ENCODE measurements at regions not wholly inside any gene's neighbourhood (a gene's known extent, or its start where the extent isn't known, plus 50 kb on each side); places are given as distances from the start of the nearest gene placed in this dataset.

DNA sequence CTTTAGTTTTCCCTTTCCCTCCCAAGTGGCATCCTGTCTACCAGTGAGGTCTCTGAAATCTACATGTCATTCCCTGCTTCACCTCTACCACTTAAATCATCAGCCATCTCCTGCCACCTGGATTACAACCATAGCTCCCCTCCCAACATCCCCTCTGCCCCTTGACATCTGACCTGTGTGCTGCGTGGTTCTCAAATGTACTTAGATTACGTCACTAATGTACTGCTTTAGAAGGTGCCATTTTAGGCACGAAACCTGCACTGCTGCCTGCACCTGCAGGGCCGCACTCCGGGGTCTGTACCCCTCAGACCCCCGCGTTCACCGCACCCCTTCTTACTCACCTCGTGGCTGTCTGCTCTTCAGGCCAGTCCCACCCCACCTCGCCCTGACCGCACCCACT is 395.1 kb upstream of the MYT1L start:
- TF ChIP-seq SRF (IDR thresholded peaks at IDR 0.05; ENCODE audit: low read depth, low read length): no peak
- no peak for TF ChIP-seq POLR2A (IDR thresholded peaks at IDR 0.05; ENCODE audit: control extremely low read depth in 1 of 2, low read depth in 2 of 2, low read length in 2 of 2)
- TF ChIP-seq, protein P1, sequence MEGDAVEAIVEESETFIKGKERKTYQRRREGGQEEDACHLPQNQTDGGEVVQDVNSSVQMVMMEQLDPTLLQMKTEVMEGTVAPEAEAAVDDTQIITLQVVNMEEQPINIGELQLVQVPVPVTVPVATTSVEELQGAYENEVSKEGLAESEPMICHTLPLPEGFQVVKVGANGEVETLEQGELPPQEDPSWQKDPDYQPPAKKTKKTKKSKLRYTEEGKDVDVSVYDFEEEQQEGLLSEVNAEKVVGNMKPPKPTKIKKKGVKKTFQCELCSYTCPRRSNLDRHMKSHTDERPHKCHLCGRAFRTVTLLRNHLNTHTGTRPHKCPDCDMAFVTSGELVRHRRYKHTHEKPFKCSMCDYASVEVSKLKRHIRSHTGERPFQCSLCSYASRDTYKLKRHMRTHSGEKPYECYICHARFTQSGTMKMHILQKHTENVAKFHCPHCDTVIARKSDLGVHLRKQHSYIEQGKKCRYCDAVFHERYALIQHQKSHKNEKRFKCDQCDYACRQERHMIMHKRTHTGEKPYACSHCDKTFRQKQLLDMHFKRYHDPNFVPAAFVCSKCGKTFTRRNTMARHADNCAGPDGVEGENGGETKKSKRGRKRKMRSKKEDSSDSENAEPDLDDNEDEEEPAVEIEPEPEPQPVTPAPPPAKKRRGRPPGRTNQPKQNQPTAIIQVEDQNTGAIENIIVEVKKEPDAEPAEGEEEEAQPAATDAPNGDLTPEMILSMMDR (IDR thresholded peaks at IDR 0.05; ENCODE audit: control extremely low read depth in 1 of 3, insufficient read depth in 1 of 3, low read depth in 1 of 3, low read length in 3 of 3): no peak
- no peak for TF ChIP-seq RFX5 (IDR thresholded peaks at IDR 0.05; ENCODE audit: borderline replicate concordance, low read depth, low read length)
- no peak for TF ChIP-seq POLR2AphosphoS5 (IDR thresholded peaks at IDR 0.05; ENCODE audit: low read depth, low read length)
- TF ChIP-seq CREB1 (IDR thresholded peaks at IDR 0.05): no peak
- no peak for TF ChIP-seq TAF1 (IDR thresholded peaks at IDR 0.05; ENCODE audit: low read depth, low read length)

Measured in H1 (cell line).